Gastroesophageal sphincter (tissue), 4 donors: ENCODE measurements at regions not wholly inside any gene's neighbourhood (a gene's known extent, or its start where the extent isn't known, plus 50 kb on each side); places are given as distances from the start of the nearest gene placed in this dataset.
"Not testable (repeated sequence)": the region's sequence is repeated elsewhere in the genome, so short reads cannot be mapped to it uniquely, and the experiment has no call there.

Experiments
- ATAC-seq: fragments of 150-250 bp; one replicate; pipeline ENCODE4 v1.9.1; 2016; ENCODE audit warnings: mild to moderate bottlenecking, moderate library complexity
- H3K27ac ChIP-seq, 4 donors: fragments of 200-600 bp; sonication (generic) in 3 of 4; 1 replicate in 3 of 4; 2 replicates in 1 of 4; pipeline ENCODE4 v1.5.1; 2016 to 2019
- H3K27me3 ChIP-seq: fragments of 200-600 bp; sonication (generic); one replicate; pipeline ENCODE4 v1.5.1; 2019
- H3K36me3 ChIP-seq, 2 donors: fragments of 200-600 bp; sonication (generic); one replicate each; pipeline ENCODE4 v1.5.1; 2019; ENCODE audit warnings: control low read depth in 1 of 2
- H3K4me1 ChIP-seq, 3 donors: fragments of 200-600 bp; sonication (generic); 1 replicate in 2 of 3; 2 replicates in 1 of 3; pipeline ENCODE4 v1.5.1; 2016 to 2019; ENCODE audit warnings: control low read depth in 2 of 3
- H3K4me3 ChIP-seq, 2 donors: fragments of 200-600 bp; sonication (generic); one replicate each; pipeline ENCODE4 v1.5.1; 2019; ENCODE audit warnings: mild to moderate bottlenecking in 1 of 2, moderate library complexity in 1 of 2
- H3K9me3 ChIP-seq, 3 donors: fragments of 200-600 bp; sonication (generic); one replicate each; pipeline ENCODE4 v1.5.1; 2017 to 2019; ENCODE audit warnings: control low read depth in 2 of 3
- EP300 ChIP-seq: sonication (generic); formaldehyde crosslinking; IDR thresholded peaks from one replicate; pipeline ENCODE4 v1.6.1; 2017; ENCODE audit warnings: antibody characterized with exemption, mild to moderate bottlenecking
- POLR2A ChIP-seq, 2 donors: fragments of 450-650 bp; IDR thresholded peaks; one replicate each; pipeline ENCODE4 v1.6.1; 2017; ENCODE audit warnings: antibody characterized with exemption in 2 of 2, mild to moderate bottlenecking in 2 of 2, moderate library complexity in 1 of 2
- POLR2AphosphoS5 ChIP-seq: sonication (generic); formaldehyde crosslinking; IDR thresholded peaks from one replicate; pipeline ENCODE4 v1.6.1; 2017; ENCODE audit warnings: antibody characterized with exemption
- WGBS, 2 donors: methylation state at CpG; one replicate each; pipeline ENCODE4 v1.1.5; 2018; ENCODE audit warnings: low coverage in 1 of 2; 5-methylcytosine and 5-hydroxymethylcytosine counted together
- TF ChIP-seq, protein P1 (sequence below), 4 experiments: fragments of 200-600 bp in 2 of 4; fragments of 450-650 bp in 2 of 4; sonication (generic) in 1 of 4; IDR thresholded peaks; one replicate each; pipeline ENCODE4 v1.5.1; 2017 to 2019; ENCODE audit warnings: antibody characterized with exemption in 4 of 4, mild to moderate bottlenecking in 2 of 4, moderate library complexity in 2 of 4

DNA sequence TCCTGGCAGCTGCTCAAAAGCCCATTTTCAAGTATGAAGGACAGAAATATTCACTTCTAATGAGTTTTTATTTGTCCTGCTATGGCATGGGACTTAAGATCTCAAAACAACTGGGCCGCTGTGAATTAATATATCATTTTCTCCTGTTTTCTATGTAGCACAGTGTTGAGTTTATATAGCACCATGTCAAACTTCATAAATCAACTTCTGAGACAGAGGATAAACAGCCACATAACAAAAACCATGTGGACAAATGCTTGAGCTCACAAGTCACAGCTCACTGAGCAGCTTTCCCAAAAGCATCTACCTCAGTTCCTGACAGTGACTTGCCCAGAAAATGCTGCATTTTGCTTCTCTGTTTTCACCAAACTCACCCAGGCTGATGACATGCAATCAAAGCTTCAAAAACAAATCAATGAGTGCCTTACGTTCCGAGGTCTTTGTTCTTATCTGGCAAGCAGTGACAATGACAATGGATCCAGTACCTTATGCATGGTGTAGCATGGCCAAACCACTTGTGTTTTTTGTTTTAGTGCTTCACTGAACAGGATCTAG, 722.6 kb downstream of the LRRIQ3 start:
- ATAC-seq: no peak
- H3K4me3 ChIP-seq: no peak overlapping the region
- H3K4me1 ChIP-seq: no peaks in the 10 kb centered on the region
- H3K36me3 ChIP-seq: no peaks in the 10 kb centered on the region
- H3K27ac ChIP-seq: no peak overlapping the region
- WGBS, 2 donors: 54 to 58% methylated on average over 3 of the region's 3 CpGs
- no peaks in the 10 kb centered on the region for H3K27me3 ChIP-seq
- TF ChIP-seq POLR2A (IDR thresholded peaks at IDR 0.05) (no peak), EP300 (no peak), POLR2AphosphoS5 (no peak)
- TF ChIP-seq, protein P1, sequence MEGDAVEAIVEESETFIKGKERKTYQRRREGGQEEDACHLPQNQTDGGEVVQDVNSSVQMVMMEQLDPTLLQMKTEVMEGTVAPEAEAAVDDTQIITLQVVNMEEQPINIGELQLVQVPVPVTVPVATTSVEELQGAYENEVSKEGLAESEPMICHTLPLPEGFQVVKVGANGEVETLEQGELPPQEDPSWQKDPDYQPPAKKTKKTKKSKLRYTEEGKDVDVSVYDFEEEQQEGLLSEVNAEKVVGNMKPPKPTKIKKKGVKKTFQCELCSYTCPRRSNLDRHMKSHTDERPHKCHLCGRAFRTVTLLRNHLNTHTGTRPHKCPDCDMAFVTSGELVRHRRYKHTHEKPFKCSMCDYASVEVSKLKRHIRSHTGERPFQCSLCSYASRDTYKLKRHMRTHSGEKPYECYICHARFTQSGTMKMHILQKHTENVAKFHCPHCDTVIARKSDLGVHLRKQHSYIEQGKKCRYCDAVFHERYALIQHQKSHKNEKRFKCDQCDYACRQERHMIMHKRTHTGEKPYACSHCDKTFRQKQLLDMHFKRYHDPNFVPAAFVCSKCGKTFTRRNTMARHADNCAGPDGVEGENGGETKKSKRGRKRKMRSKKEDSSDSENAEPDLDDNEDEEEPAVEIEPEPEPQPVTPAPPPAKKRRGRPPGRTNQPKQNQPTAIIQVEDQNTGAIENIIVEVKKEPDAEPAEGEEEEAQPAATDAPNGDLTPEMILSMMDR (IDR thresholded peaks at IDR 0.05): no peak
- no peaks in the 10 kb centered on the region for H3K9me3 ChIP-seq

- Histone ChIP-seq H3K4me1 (no peaks in the 10 kb centered on the region), H3K27me3 (no peaks in the 10 kb centered on the region), H3K27ac (no peak overlapping the region), H3K4me3 (no peak overlapping the region), H3K36me3 (no peaks in the 10 kb centered on the region), H3K9me3 (no peaks in the 10 kb centered on the region)
- WGBS, 2 donors: 100% methylated on average over 1 to 2 of the region's 7 CpGs
- TF ChIP-seq POLR2AphosphoS5: no peak
- ATAC-seq: no peak
These were observed 725.2 kb downstream of the LRRIQ3 start for GRCh38 chr1:73472810-73473209.

GRCh38 chr1:73467731-73468130, 730.2 kb downstream of the LRRIQ3 start:
- no peaks in the 10 kb centered on the region for H3K27me3 ChIP-seq
- ATAC-seq: no peak
- no peaks in the 10 kb centered on the region for H3K9me3 ChIP-seq
- TF ChIP-seq, protein P1 (IDR thresholded peaks at IDR 0.05): no peak
- TF ChIP-seq POLR2A (IDR thresholded peaks at IDR 0.05) (no peak), POLR2AphosphoS5 (no peak), EP300 (no peak)
- no peak overlapping the region for H3K27ac ChIP-seq
- H3K4me3 ChIP-seq: no peak overlapping the region
- no peaks in the 10 kb centered on the region for H3K4me1 ChIP-seq
- no peaks in the 10 kb centered on the region for H3K36me3 ChIP-seq

GRCh38 chr1:73463873-73464272, 734.1 kb downstream of the LRRIQ3 start:
- 78 to 86% methylated on average over 2 of the region's 2 CpGs for WGBS, 2 donors
- TF ChIP-seq EP300 (no peak), POLR2AphosphoS5 (no peak), POLR2A (IDR thresholded peaks at IDR 0.05) (no peak)
- TF ChIP-seq, protein P1 (IDR thresholded peaks at IDR 0.05): no peak

DNA sequence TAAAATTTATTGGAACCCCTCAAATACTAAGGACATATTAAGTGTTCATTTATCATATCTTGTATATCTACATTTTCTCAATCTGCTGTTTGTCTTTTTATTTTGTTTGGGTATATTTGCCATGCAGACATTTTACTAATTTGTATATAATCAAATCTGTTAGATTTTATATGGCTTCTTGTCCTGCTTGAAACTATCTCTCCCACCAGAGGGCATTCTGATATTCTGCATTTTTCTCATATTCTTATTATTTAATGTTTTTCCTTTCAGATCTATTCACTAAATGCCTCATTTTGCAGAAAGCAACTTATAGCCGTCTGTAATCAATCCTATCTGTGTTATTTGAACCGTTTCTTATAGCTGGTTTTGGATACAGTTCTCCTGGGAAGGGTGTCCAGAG, 745.5 kb downstream of the LRRIQ3 start:
- no peaks in the 10 kb centered on the region for H3K27me3 ChIP-seq
- H3K9me3 ChIP-seq: no peaks in the 10 kb centered on the region
- H3K36me3 ChIP-seq: no peaks in the 10 kb centered on the region
- no peak overlapping the region for H3K4me3 ChIP-seq
- ATAC-seq: no peak
- TF ChIP-seq POLR2A (IDR thresholded peaks at IDR 0.05) (no peak), POLR2AphosphoS5 (no peak), EP300 (no peak)
- TF ChIP-seq, protein P1 (IDR thresholded peaks at IDR 0.05): no peak
- H3K4me1 ChIP-seq: no peaks in the 10 kb centered on the region
- H3K27ac ChIP-seq: no peak overlapping the region
- WGBS, 2 donors: 17 to 27% methylated on average over 2 of the region's 2 CpGs

More at GRCh38 chr1:73463873-73464272, 734.1 kb downstream of the LRRIQ3 start:
- Histone ChIP-seq H3K4me3 (no peak overlapping the region), H3K9me3 (no peaks in the 10 kb centered on the region), H3K36me3 (no peaks in the 10 kb centered on the region), H3K27me3 (no peaks in the 10 kb centered on the region), H3K4me1 (no peaks in the 10 kb centered on the region), H3K27ac (no peak overlapping the region)
- no peak for ATAC-seq

GRCh38 chr1:73450668-73451067, 747.3 kb downstream of the LRRIQ3 start:
- H3K9me3 ChIP-seq, H3K27ac ChIP-seq, H3K4me3 ChIP-seq, H3K36me3 ChIP-seq, ATAC-seq, H3K4me1 ChIP-seq, H3K27me3 ChIP-seq: not testable (repeated sequence)
- WGBS, 2 donors: 96% methylated on average over 2 of the region's 2 CpGs; no CpG with 5 or more reads in 1 of the 2 donors
